GM21825 (cell line): ENCODE measurements at regions not wholly inside any gene's neighbourhood (a gene's known extent, or its start where the extent isn't known, plus 50 kb on each side); places are given as distances from the start of the nearest gene placed in this dataset.
"Not testable (repeated sequence)": the region's sequence is repeated elsewhere in the genome, so short reads cannot be mapped to it uniquely, and the experiment has no call there.

ENCODE experiments used
- ATAC-seq: cut with Tn5 transposase; IDR thresholded peaks from one replicate; pipeline ENCODE4 v1.9.1; 2021; ENCODE audit warnings: mild to moderate bottlenecking, moderate library complexity; ENCODE audit not compliant: unreplicated experiment

- ATAC-seq = no peak
Observed at GRCh38 chr1:199474738-199475137, 552.8 kb upstream of the NR5A2 start.

GRCh38 chr1:199482426-199482825 is 545.1 kb upstream of the NR5A2 start:
- no peak for ATAC-seq

- ATAC-seq = no peak
Observed at GRCh38 chr1:199489594-199489993, 537.9 kb upstream of the NR5A2 start.

GRCh38 chr1:199490769-199491527 is 536.6 kb upstream of the NR5A2 start:
- ATAC-seq = no peak

- ATAC-seq = no peak
Observed at GRCh38 chr1:199495432-199495831, 532.1 kb upstream of the NR5A2 start.

GRCh38 chr1:199498802-199499201 is 528.7 kb upstream of the NR5A2 start:
- ATAC-seq = not testable (repeated sequence)

GRCh38 chr1:199508072-199508471 is 519.4 kb upstream of the NR5A2 start:
- no peak for ATAC-seq

GRCh38 chr1:199508653-199509052 is 518.9 kb upstream of the NR5A2 start:
- ATAC-seq = no peak

GRCh38 chr1:199509456-199509855 is 518.1 kb upstream of the NR5A2 start:
- no peak for ATAC-seq

- no peak for ATAC-seq
Observed at GRCh38 chr1:199510314-199510713, 517.2 kb upstream of the NR5A2 start.

GRCh38 chr1:199512037-199512710 is 515.3 kb upstream of the NR5A2 start:
- no peak for ATAC-seq

GRCh38 chr1:199515261-199515660 is 512.2 kb upstream of the NR5A2 start:
- no peak for ATAC-seq

GRCh38 chr1:199522338-199522737 is 505.2 kb upstream of the NR5A2 start:
- no peak for ATAC-seq

- ATAC-seq = no peak
Observed at GRCh38 chr1:199522936-199523335, 504.6 kb upstream of the NR5A2 start.

- ATAC-seq = no peak
Observed at GRCh38 chr1:199529324-199529723, 498.2 kb upstream of the NR5A2 start.

GRCh38 chr1:199533361-199533760 is 494.1 kb upstream of the NR5A2 start:
- not testable (repeated sequence) for ATAC-seq

GRCh38 chr1:199545780-199546179 is 481.7 kb upstream of the NR5A2 start:
- ATAC-seq = peak; percentile 44

- peak; percentile 47 for ATAC-seq
Observed at GRCh38 chr1:199546323-199546722, 481.2 kb upstream of the NR5A2 start.

GRCh38 chr1:199549421-199549820 is 478.1 kb upstream of the NR5A2 start:
- no peak for ATAC-seq

GRCh38 chr1:199550199-199551065 is 477.1 kb upstream of the NR5A2 start:
- no peak for ATAC-seq

- no peak for ATAC-seq
Observed at GRCh38 chr1:199551967-199552565, 475.4 kb upstream of the NR5A2 start.
